HL-60 (cell line): ENCODE measurements at regions not wholly inside any gene's neighbourhood (a gene's known extent, or its start where the extent isn't known, plus 50 kb on each side); places are given as distances from the start of the nearest gene placed in this dataset.

ENCODE experiments used
- DNase-seq, 2 experiments: peaks; one replicate each; pipeline ENCODE4 v3.0.0-alpha.2; 2010 to 2020; ENCODE audit warnings: low read depth in 1 of 2, low spot score in 1 of 2
- H3K27ac ChIP-seq: fragments of 250-450 bp; sonication (Bioruptor Pico); replicated peaks from 2 replicates; pipeline ENCODE4 v1.5.1; 2020; ENCODE audit warnings: mild to moderate bottlenecking, moderate library complexity
- H3K27me3 ChIP-seq: fragments of 250-450 bp; sonication (Bioruptor Pico); 2 replicates; pipeline ENCODE4 v1.5.1; 2021; ENCODE audit warnings: mild to moderate bottlenecking, moderate library complexity; ENCODE audit not compliant: insufficient read depth, poor library complexity, severe bottlenecking
- H3K4me3 ChIP-seq: replicated peaks from 2 replicates; pipeline ENCODE4 v1.5.1; 2011; ENCODE audit warnings: mild to moderate bottlenecking, control low read depth, low read length; ENCODE audit not compliant: insufficient read depth
- CTCF ChIP-seq: IDR thresholded peaks from one replicate; pipeline ENCODE4 v1.5.1; 2011; ENCODE audit warnings: low read length, control low read depth, inconsistent platforms; ENCODE audit not compliant: insufficient read depth
- GABPA ChIP-seq: IDR thresholded peaks from 2 replicates; pipeline ENCODE4 v1.6.1; 2012; ENCODE audit warnings: low read depth
- POLR2AphosphoS5 ChIP-seq: IDR thresholded peaks from 2 replicates; pipeline ENCODE4 v1.6.1; 2012; ENCODE audit warnings: low read depth
- REST ChIP-seq: IDR thresholded peaks from 2 replicates; pipeline ENCODE4 v1.6.1; 2012; ENCODE audit warnings: low read depth; ENCODE audit not compliant: insufficient replicate concordance
- SPI1 ChIP-seq: IDR thresholded peaks from 2 replicates; pipeline ENCODE4 v1.6.1; 2012; ENCODE audit warnings: low read depth, mild to moderate bottlenecking, borderline replicate concordance

GRCh38 chr15:29434280-29434679 lies 164.7 kb upstream of the NSMCE3 start:
- no peak overlapping the region for H3K27ac ChIP-seq
- no peak overlapping the region for H3K4me3 ChIP-seq
- TF ChIP-seq CTCF: no peak
- TF ChIP-seq REST: no peak
- no peak for TF ChIP-seq GABPA
- no peak for TF ChIP-seq POLR2AphosphoS5
- TF ChIP-seq SPI1: no peak
- DNase-seq: no peak
- no peaks in the 10 kb centered on the region for H3K27me3 ChIP-seq

- Histone ChIP-seq H3K4me3 (no peak overlapping the region), H3K27ac (no peak overlapping the region), H3K27me3 (no peaks in the 10 kb centered on the region)
- no peak for DNase-seq
- TF ChIP-seq GABPA (no peak), REST (no peak), CTCF (no peak), SPI1 (no peak), POLR2AphosphoS5 (no peak)
Measured at GRCh38 chr15:29433507-29434248, 164.1 kb upstream of the NSMCE3 start.

- DNase-seq: no peak
- Histone ChIP-seq H3K4me3 (no peak overlapping the region), H3K27ac (no peak overlapping the region), H3K27me3 (no peaks in the 10 kb centered on the region)
- TF ChIP-seq SPI1 (no peak), POLR2AphosphoS5 (no peak), CTCF (no peak), GABPA (no peak), REST (no peak)
Measured at GRCh38 chr15:29433050-29433318, 163.4 kb upstream of the NSMCE3 start.
